ENCODE measurements at regions not wholly inside any gene's neighbourhood (a gene's known extent, or its start where the extent isn't known, plus 50 kb on each side); places are given as distances from the start of the nearest gene placed in this dataset.

GRCh38 chr18:41464278-41464677, 490.8 kb upstream of the PIK3C3 start:
- no peak for DNase-seq (ENCODE audit: low spot score)

GRCh38 chr18:41462946-41463345, 492.1 kb upstream of the PIK3C3 start:
- DNase-seq (ENCODE audit: low spot score): no peak

- no peak for DNase-seq (ENCODE audit: low spot score)
These were observed 493.9 kb upstream of the PIK3C3 start for GRCh38 chr18:41461114-41461513.

- DNase-seq (ENCODE audit: low spot score): no peak
These were observed 495.4 kb upstream of the PIK3C3 start for GRCh38 chr18:41459656-41460055.

- DNase-seq (ENCODE audit: low spot score): no peak
These were observed 496.7 kb upstream of the PIK3C3 start for GRCh38 chr18:41458376-41458775.

- no peak for DNase-seq (ENCODE audit: low spot score)
These were observed 497.2 kb upstream of the PIK3C3 start for GRCh38 chr18:41457765-41458326.

GRCh38 chr18:41456831-41457230, 498.2 kb upstream of the PIK3C3 start:
- DNase-seq (ENCODE audit: low spot score): no peak

GRCh38 chr18:41449612-41450011, 505.4 kb upstream of the PIK3C3 start:
- no peak for DNase-seq (ENCODE audit: low spot score)

GRCh38 chr18:41444943-41445342, 510.1 kb upstream of the PIK3C3 start:
- DNase-seq (ENCODE audit: low spot score): no peak

GRCh38 chr18:41436772-41437171, 518.3 kb upstream of the PIK3C3 start:
- DNase-seq (ENCODE audit: low spot score): no peak

GRCh38 chr18:41418598-41418997, 536.4 kb upstream of the PIK3C3 start:
- no peak for DNase-seq (ENCODE audit: low spot score)

- DNase-seq (ENCODE audit: low spot score): no peak
These were observed 539.0 kb upstream of the PIK3C3 start for GRCh38 chr18:41416044-41416443.

- no peak for DNase-seq (ENCODE audit: low spot score)
These were observed 545.0 kb upstream of the PIK3C3 start for GRCh38 chr18:41410006-41410405.

- no peak for DNase-seq (ENCODE audit: low spot score)
These were observed 548.2 kb upstream of the PIK3C3 start for GRCh38 chr18:41406834-41407233.

- DNase-seq (ENCODE audit: low spot score): no peak
These were observed 558.2 kb upstream of the PIK3C3 start for GRCh38 chr18:41396861-41397260.

GRCh38 chr18:41396211-41396610, 558.8 kb upstream of the PIK3C3 start:
- no peak for DNase-seq (ENCODE audit: low spot score)

GRCh38 chr18:41395695-41396094, 559.3 kb upstream of the PIK3C3 start:
- DNase-seq (ENCODE audit: low spot score): no peak

GRCh38 chr18:41391616-41392595, 563.1 kb upstream of the PIK3C3 start:
- DNase-seq (ENCODE audit: low spot score): peak; percentile 65

- DNase-seq (ENCODE audit: low spot score): no peak
These were observed 564.7 kb upstream of the PIK3C3 start for GRCh38 chr18:41390309-41390708.

- DNase-seq (ENCODE audit: low spot score): peak; percentile 35
These were observed 576.4 kb upstream of the PIK3C3 start for GRCh38 chr18:41378598-41378997.

- DNase-seq (ENCODE audit: low spot score): no peak
These were observed 581.4 kb upstream of the PIK3C3 start for GRCh38 chr18:41373612-41374011.

GRCh38 chr18:41372046-41372665, 582.9 kb upstream of the PIK3C3 start:
- no peak for DNase-seq (ENCODE audit: low spot score)
